HFF-Myc (cell line): ENCODE measurements at regions not wholly inside any gene's neighbourhood (a gene's known extent, or its start where the extent isn't known, plus 50 kb on each side); places are given as distances from the start of the nearest gene placed in this dataset.

Source experiments
- DNase-seq: peaks from one replicate; pipeline ENCODE4 v3.0.0-alpha.2; 2011; ENCODE audit warnings: low read depth; ENCODE audit errors: extremely low read depth
- H3K4me3 ChIP-seq: replicated peaks from 2 replicates; pipeline ENCODE4 v1.5.1; 2011; ENCODE audit warnings: low read depth, mild to moderate bottlenecking, control low read depth, low read length
- TF ChIP-seq, protein P1 (sequence below): IDR thresholded peaks from 2 replicates; pipeline ENCODE4 v1.5.1; 2012; ENCODE audit warnings: mild to moderate bottlenecking, low read depth, low read length, control low read depth; ENCODE audit errors: missing control alignments

DNA sequence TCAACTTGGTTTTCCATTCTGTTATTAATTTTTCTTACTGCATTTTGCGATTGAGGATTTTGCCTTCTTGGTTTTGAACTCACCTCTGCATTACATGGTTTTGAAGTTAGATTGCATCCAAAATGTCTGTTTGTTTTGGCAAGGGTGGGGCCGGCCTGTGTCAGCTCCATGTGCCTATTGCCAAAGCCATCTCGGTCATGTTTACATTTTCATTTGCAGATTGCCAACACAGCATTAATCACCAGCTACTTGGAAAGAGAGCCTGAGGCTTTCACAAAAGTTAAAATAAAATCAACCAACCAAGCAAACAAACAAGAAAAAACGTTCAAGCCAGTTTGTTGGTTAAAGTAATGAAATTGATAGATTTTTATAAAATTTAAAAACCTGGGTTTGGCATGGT, 695.8 kb downstream of the TYW1 start:
- no peak for DNase-seq
- TF ChIP-seq, protein P1, sequence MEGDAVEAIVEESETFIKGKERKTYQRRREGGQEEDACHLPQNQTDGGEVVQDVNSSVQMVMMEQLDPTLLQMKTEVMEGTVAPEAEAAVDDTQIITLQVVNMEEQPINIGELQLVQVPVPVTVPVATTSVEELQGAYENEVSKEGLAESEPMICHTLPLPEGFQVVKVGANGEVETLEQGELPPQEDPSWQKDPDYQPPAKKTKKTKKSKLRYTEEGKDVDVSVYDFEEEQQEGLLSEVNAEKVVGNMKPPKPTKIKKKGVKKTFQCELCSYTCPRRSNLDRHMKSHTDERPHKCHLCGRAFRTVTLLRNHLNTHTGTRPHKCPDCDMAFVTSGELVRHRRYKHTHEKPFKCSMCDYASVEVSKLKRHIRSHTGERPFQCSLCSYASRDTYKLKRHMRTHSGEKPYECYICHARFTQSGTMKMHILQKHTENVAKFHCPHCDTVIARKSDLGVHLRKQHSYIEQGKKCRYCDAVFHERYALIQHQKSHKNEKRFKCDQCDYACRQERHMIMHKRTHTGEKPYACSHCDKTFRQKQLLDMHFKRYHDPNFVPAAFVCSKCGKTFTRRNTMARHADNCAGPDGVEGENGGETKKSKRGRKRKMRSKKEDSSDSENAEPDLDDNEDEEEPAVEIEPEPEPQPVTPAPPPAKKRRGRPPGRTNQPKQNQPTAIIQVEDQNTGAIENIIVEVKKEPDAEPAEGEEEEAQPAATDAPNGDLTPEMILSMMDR, result no peak

DNA sequence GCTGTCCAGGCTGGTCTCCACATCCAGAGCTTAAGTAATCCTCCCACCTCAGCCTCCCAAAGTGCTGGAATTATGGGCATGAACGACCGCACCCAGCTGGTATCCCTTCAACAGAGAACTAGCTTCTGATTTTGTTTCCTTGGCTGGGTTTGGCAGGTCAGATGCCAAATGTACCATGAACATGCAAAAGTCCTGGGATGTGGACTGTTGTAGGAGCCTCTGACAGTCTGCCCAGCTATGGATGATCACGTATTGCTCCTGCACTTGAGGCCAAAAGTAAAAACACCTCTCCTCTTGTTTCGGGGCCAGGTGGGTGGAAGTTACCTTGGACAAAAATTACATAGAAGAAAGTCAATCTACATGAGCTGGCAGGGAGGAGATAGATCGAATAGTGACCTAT, 699.5 kb downstream of the TYW1 start:
- no peak for DNase-seq
- TF ChIP-seq, protein P1, result no peak
- H3K4me3 ChIP-seq, result no peak overlapping the region

More for the DNA sequence above, 695.8 kb downstream of the TYW1 start:
- H3K4me3 ChIP-seq, result no peak overlapping the region

DNA sequence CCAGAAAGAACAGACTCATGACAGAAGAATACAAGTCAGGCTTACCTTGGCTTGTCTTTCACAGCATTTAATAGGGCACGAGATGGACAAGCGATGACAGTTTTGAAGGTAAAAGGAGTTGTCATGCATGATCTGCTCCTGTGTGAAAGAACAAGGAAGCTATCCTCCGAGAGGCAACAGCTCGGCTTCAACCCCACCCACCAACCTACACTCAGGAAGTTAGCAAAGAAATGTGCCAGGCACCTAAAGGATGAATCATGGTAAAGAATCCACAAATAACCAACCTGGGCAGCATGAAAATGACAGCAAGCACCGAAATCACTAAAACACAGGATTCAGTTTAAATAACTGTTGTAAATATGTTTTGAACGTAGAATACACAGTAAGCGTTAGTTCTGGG, 700.2 kb downstream of the TYW1 start:
- no peak overlapping the region for H3K4me3 ChIP-seq
- TF ChIP-seq, protein P1, result no peak
- no peak for DNase-seq

DNA sequence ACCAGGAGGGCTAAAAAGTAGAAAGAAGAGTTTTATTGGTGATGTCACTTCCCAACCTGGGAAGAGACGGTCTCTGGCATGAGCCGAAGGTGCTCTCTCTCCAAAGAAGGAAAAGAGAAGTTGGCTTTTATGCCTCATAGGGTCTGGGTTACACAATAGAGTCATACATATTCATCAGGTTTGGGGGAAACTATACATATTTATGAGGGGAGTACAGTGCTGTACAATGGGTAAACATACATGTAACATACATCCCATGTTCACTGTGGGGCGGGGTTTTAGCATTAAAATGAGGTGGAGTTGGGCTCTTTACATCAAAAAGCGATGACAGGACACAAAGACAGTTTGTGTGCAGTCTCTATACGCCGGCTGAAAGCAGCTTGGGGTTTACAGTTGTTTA, 701.7 kb downstream of the TYW1 start:
- H3K4me3 ChIP-seq, result no peak overlapping the region
- TF ChIP-seq, protein P1, result no peak

DNA sequence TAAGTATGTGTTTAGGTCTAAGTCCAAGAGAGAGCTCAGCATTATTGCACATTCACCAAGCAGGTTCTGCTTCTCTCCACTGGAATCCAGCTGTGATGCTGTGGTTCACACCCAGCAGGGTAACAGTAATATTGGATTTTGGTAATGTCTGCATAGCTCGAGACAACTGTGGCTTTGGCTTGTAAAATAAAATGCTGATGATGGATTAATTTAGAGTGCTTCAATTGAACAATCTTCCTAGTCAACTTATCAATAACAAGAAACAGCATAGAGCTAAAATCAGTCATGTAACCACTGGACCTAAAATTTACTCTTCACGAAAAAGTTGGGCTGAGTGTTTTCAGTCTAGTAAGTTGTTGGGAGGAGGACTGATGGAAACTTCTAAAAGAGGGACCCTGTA, 709.2 kb downstream of the TYW1 start:
- no peak overlapping the region for H3K4me3 ChIP-seq
- DNase-seq, result no peak
- TF ChIP-seq, protein P1, result no peak

More for the DNA sequence above, 701.7 kb downstream of the TYW1 start:
- DNase-seq, result no peak

DNA sequence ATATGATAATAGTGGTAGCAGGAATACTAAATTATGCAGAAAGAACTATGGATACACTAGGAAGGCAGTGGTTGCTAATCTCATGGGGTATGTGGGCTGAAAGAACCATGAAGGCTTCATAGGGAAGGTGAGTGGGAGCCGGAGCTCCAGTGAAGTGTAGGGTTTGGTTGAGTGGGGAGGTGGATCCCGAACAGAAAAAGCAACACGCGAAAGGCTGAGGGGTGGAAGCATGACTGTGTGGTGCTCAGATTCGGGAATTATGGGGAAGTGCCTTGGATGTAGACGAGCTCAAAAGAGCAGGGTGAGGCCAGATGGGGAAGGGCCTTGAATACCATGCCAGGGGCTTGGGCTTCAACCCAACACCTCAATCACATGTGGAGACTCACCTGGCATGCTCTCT, 715.1 kb downstream of the TYW1 start:
- TF ChIP-seq, protein P1, result no peak
- no peak for DNase-seq
- no peak overlapping the region for H3K4me3 ChIP-seq

DNA sequence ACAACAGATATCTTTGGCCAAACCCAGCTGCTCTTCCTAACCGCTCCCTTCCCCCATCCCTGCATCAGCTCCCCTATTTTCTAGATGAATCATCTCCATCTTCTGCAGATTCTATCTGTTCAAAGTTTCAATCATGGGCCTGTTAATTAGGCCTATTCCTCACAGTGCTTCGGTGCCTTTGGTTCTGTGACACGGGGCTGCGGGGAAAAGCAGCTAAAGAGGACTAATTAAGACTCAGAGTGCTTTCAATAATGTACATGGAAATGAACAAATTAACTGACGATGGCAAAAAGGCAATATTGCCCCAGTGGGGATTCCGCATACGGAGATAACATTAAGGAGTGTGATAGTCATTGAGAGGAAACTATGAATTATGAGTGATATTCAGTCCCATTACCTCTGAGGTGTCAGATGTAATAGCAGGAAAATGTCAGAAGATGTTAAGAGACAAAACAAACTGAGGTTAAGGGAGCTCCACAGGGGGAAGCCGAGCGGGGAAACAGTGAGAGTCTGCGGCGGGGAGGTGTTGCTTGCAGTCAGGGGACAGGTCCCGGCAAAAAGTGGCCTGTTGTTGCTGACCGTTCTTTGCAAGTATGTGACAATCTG, 716.9 kb downstream of the TYW1 start:
- no peak overlapping the region for H3K4me3 ChIP-seq
- TF ChIP-seq, protein P1, result no peak
- DNase-seq, result no peak
